ENCODE measurements at regions not wholly inside any gene's neighbourhood (a gene's known extent, or its start where the extent isn't known, plus 50 kb on each side); places are given as distances from the start of the nearest gene placed in this dataset.

GRCh38 chr2:48069769-48070168 lies 163.5 kb upstream of the FBXO11 start:
- no peak for ATAC-seq
- no peak for TF ChIP-seq GLIS3 (CRISPR knock-in tag; IDR thresholded peaks at IDR 0.05)
- TF ChIP-seq PPARA (CRISPR knock-in tag; IDR thresholded peaks at IDR 0.05; ENCODE audit: borderline replicate concordance), result no peak
- TF ChIP-seq ZNF8 (CRISPR knock-in tag; IDR thresholded peaks at IDR 0.05), result no peak
- no peak for TF ChIP-seq TOX (CRISPR knock-in tag; IDR thresholded peaks at IDR 0.05; ENCODE audit: borderline replicate concordance)
- no peak for TF ChIP-seq OSR1 (CRISPR knock-in tag; IDR thresholded peaks at IDR 0.05)
- no peak for TF ChIP-seq CSDC2 (CRISPR knock-in tag; IDR thresholded peaks at IDR 0.05)
- no peak for TF ChIP-seq POU6F1 (CRISPR knock-in tag; IDR thresholded peaks at IDR 0.05; ENCODE audit: borderline replicate concordance, low read depth)
- no peak for TF ChIP-seq BACH2 (CRISPR knock-in tag; IDR thresholded peaks at IDR 0.05; ENCODE audit: borderline replicate concordance)
- TF ChIP-seq ZNF565 (CRISPR knock-in tag; conservative IDR thresholded peaks at IDR 0.05; ENCODE audit: low read depth), result no peak
- TF ChIP-seq SNAI2 (CRISPR knock-in tag; IDR thresholded peaks at IDR 0.05), result no peak
- no peak for TF ChIP-seq ZFP30 (CRISPR knock-in tag; IDR thresholded peaks at IDR 0.05)
- no peak for TF ChIP-seq RARB (CRISPR knock-in tag; IDR thresholded peaks at IDR 0.05)
- TF ChIP-seq ISL1 (CRISPR knock-in tag; IDR thresholded peaks at IDR 0.05), result no peak
- no peak for TF ChIP-seq ZC3H10 (CRISPR knock-in tag; IDR thresholded peaks at IDR 0.05)
- TF ChIP-seq ARNTL (CRISPR knock-in tag; IDR thresholded peaks at IDR 0.05; ENCODE audit: borderline replicate concordance, low read depth), result no peak
- no peak for TF ChIP-seq CREB5 (CRISPR knock-in tag; IDR thresholded peaks at IDR 0.05; ENCODE audit: low read depth)
- TF ChIP-seq PATZ1 (CRISPR knock-in tag; IDR thresholded peaks at IDR 0.05; ENCODE audit: borderline replicate concordance), result no peak
- no peak for TF ChIP-seq TSHZ2 (CRISPR knock-in tag; IDR thresholded peaks at IDR 0.05)
- no peak for TF ChIP-seq ESRRG (CRISPR knock-in tag; IDR thresholded peaks at IDR 0.05)
- TF ChIP-seq TCF4 (CRISPR knock-in tag; IDR thresholded peaks at IDR 0.05; ENCODE audit: borderline replicate concordance), result no peak

GRCh38 chr2:48070415-48070814 lies 164.1 kb upstream of the FBXO11 start:
- no peak for TF ChIP-seq BACH2 (CRISPR knock-in tag; IDR thresholded peaks at IDR 0.05; ENCODE audit: borderline replicate concordance)
- no peak for TF ChIP-seq ESRRG (CRISPR knock-in tag; IDR thresholded peaks at IDR 0.05)
- TF ChIP-seq ZC3H10 (CRISPR knock-in tag; IDR thresholded peaks at IDR 0.05), result no peak
- TF ChIP-seq ZFP3 (CRISPR knock-in tag; IDR thresholded peaks at IDR 0.05), result no peak
- no peak for TF ChIP-seq PPARA (CRISPR knock-in tag; IDR thresholded peaks at IDR 0.05; ENCODE audit: borderline replicate concordance)
- no peak for TF ChIP-seq ARNTL (CRISPR knock-in tag; IDR thresholded peaks at IDR 0.05; ENCODE audit: borderline replicate concordance, low read depth)
- no peak for TF ChIP-seq CSRNP3 (CRISPR knock-in tag; IDR thresholded peaks at IDR 0.05)
- ATAC-seq, result no peak

GRCh38 chr2:48072583-48072982 lies 166.3 kb upstream of the FBXO11 start:
- no peak for ATAC-seq
- TF ChIP-seq ZNF8 (CRISPR knock-in tag; IDR thresholded peaks at IDR 0.05), result no peak
- TF ChIP-seq POU6F1 (CRISPR knock-in tag; IDR thresholded peaks at IDR 0.05; ENCODE audit: borderline replicate concordance, low read depth), result no peak
- no peak for TF ChIP-seq ZNF70 (CRISPR knock-in tag; IDR thresholded peaks at IDR 0.05)
- no peak for TF ChIP-seq ZNF565 (CRISPR knock-in tag; conservative IDR thresholded peaks at IDR 0.05; ENCODE audit: low read depth)
- no peak for TF ChIP-seq ARNTL (CRISPR knock-in tag; IDR thresholded peaks at IDR 0.05; ENCODE audit: borderline replicate concordance, low read depth)
- no peak for TF ChIP-seq SNAI2 (CRISPR knock-in tag; IDR thresholded peaks at IDR 0.05)
- TF ChIP-seq ZFP30 (CRISPR knock-in tag; IDR thresholded peaks at IDR 0.05), result no peak
- no peak for TF ChIP-seq RARB (CRISPR knock-in tag; IDR thresholded peaks at IDR 0.05)
- no peak for TF ChIP-seq PATZ1 (CRISPR knock-in tag; IDR thresholded peaks at IDR 0.05; ENCODE audit: borderline replicate concordance)
